SK-N-SH treated with all-trans-retinoic acid at 6 μM for 48 hours (cell line): ENCODE measurements at regions not wholly inside any gene's neighbourhood (a gene's known extent, or its start where the extent isn't known, plus 50 kb on each side); places are given as distances from the start of the nearest gene placed in this dataset.

ENCODE experiments used
- ATAC-seq: fragments of 200-7000 bp; cut with Tn5 transposase; 3 replicates; pipeline ENCODE4 v1.9.1; 2020; ENCODE audit warnings: mild to moderate bottlenecking, moderate library complexity
- ARNTL ChIP-seq: fragments of 450-650 bp; formaldehyde crosslinking; IDR thresholded peaks from 2 replicates; pipeline ENCODE4 v1.5.0; 2020; ENCODE audit warnings: low read depth, mild to moderate bottlenecking, moderate library complexity, borderline replicate concordance
- CSDC2 ChIP-seq: fragments of 250-450 bp; sonication (Bioruptor Pico); IDR thresholded peaks from 2 replicates; pipeline ENCODE4 v1.5.0; 2020; ENCODE audit warnings: mild to moderate bottlenecking, moderate library complexity
- ESRRG ChIP-seq: fragments of 250-450 bp; sonication (Bioruptor Pico); IDR thresholded peaks from 2 replicates; pipeline ENCODE4 v1.6.1; 2021; ENCODE audit warnings: mild to moderate bottlenecking
- GLIS3 ChIP-seq: fragments of 250-450 bp; sonication (Bioruptor Pico); IDR thresholded peaks from 2 replicates; pipeline ENCODE4 v1.5.0; 2020; ENCODE audit warnings: mild to moderate bottlenecking, moderate library complexity
- OSR1 ChIP-seq: fragments of 250-450 bp; sonication (Bioruptor Pico); IDR thresholded peaks from 2 replicates; pipeline ENCODE4 v1.8.0; 2022; ENCODE audit warnings: moderate library complexity, mild to moderate bottlenecking, inconsistent platforms
- PPARA ChIP-seq: fragments of 250-450 bp; sonication (Bioruptor Pico); IDR thresholded peaks from 2 replicates; pipeline ENCODE4 v1.5.0; 2020; ENCODE audit warnings: mild to moderate bottlenecking, borderline replicate concordance
- RARB ChIP-seq: fragments of 250-450 bp; sonication (Bioruptor Pico); IDR thresholded peaks from 2 replicates; pipeline ENCODE4 v1.8.0; 2021; ENCODE audit warnings: mild to moderate bottlenecking, moderate library complexity
- SNAI2 ChIP-seq: fragments of 250-450 bp; sonication (Bioruptor Pico); IDR thresholded peaks from 2 replicates; pipeline ENCODE4 v1.5.0; 2020; ENCODE audit warnings: mild to moderate bottlenecking, moderate library complexity
- TOX ChIP-seq: fragments of 250-450 bp; sonication (Bioruptor Pico); IDR thresholded peaks from 2 replicates; pipeline ENCODE4 v1.8.0; 2021; ENCODE audit warnings: mild to moderate bottlenecking, moderate library complexity, borderline replicate concordance
- ZC3H10 ChIP-seq: fragments of 250-450 bp; sonication (Bioruptor Pico); IDR thresholded peaks from 2 replicates; pipeline ENCODE4 v1.5.1; 2021; ENCODE audit warnings: mild to moderate bottlenecking, moderate library complexity
- ZFP3 ChIP-seq: fragments of 250-450 bp; sonication (Bioruptor Pico); IDR thresholded peaks from 2 replicates; pipeline ENCODE4 v1.5.0; 2020; ENCODE audit warnings: mild to moderate bottlenecking, moderate library complexity
- ZFP30 ChIP-seq: fragments of 450-650 bp; formaldehyde crosslinking; IDR thresholded peaks from 2 replicates; pipeline ENCODE4 v1.5.0; 2022; ENCODE audit warnings: mild to moderate bottlenecking, moderate library complexity
- ZNF565 ChIP-seq: fragments of 450-650 bp; formaldehyde crosslinking; conservative IDR thresholded peaks from 2 replicates; pipeline ENCODE4 v1.5.0; 2020; ENCODE audit warnings: low read depth, mild to moderate bottlenecking, moderate library complexity
- ZNF70 ChIP-seq: fragments of 450-650 bp; formaldehyde crosslinking; IDR thresholded peaks from 2 replicates; pipeline ENCODE4 v1.5.0; 2020; ENCODE audit warnings: mild to moderate bottlenecking, moderate library complexity
- ZNF8 ChIP-seq: fragments of 450-650 bp; formaldehyde crosslinking; IDR thresholded peaks from 2 replicates; pipeline ENCODE4 v1.5.0; 2020; ENCODE audit warnings: mild to moderate bottlenecking, moderate library complexity
- TF ChIP-seq, protein P1 (sequence below): fragments of 250-450 bp; sonication (Bioruptor Pico); IDR thresholded peaks from 2 replicates; pipeline ENCODE4 v1.5.1; 2021; ENCODE audit warnings: mild to moderate bottlenecking, moderate library complexity
- TF ChIP-seq, protein P2 (sequence below): fragments of 250-450 bp; sonication (Bioruptor Pico); IDR thresholded peaks from 2 replicates; pipeline ENCODE4 v1.8.0; 2020; ENCODE audit warnings: mild to moderate bottlenecking, moderate library complexity, borderline replicate concordance
- TF ChIP-seq, protein P3 (sequence below): fragments of 250-450 bp; sonication (Bioruptor Pico); IDR thresholded peaks from 2 replicates; pipeline ENCODE4 v1.5.0; 2020; ENCODE audit warnings: mild to moderate bottlenecking, moderate library complexity
- TF ChIP-seq, protein P4 (sequence below): fragments of 250-450 bp; sonication (Bioruptor Pico); IDR thresholded peaks from 2 replicates; pipeline ENCODE4 v1.8.0; 2021; ENCODE audit warnings: low read depth, mild to moderate bottlenecking, moderate library complexity, borderline replicate concordance

DNA sequence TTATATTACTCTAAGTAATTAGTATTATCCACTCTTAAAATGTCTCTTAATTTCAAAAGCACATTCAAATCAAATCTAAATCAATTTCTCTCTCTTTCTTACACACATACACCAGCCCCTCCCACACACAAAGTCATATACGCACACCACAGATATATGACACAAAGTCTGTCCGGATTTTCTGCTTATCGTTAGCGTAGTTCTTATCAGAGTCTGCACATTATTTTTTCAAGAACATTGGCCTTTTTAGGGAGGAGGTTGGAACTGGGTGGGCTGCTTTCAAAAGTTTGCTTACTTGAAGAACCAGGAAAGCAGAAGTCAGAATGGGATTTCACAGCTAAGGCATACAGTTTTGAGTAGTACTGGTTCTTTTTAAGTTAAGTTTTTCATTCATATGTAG, 387.6 kb upstream of the CHRM2 start:
- TF ChIP-seq OSR1 (CRISPR knock-in tag) (no peak), ZFP30 (CRISPR knock-in tag) (no peak), TOX (no peak), PPARA (CRISPR knock-in tag) (no peak), CSDC2 (CRISPR knock-in tag) (no peak), SNAI2 (no peak), ZC3H10 (CRISPR knock-in tag) (no peak), ESRRG (CRISPR knock-in tag) (no peak), ARNTL (CRISPR knock-in tag) (no peak), GLIS3 (CRISPR knock-in tag) (no peak), ZFP3 (no peak), ZNF565 (CRISPR knock-in tag) (no peak), ZNF8 (no peak)
- TF ChIP-seq, protein P1, sequence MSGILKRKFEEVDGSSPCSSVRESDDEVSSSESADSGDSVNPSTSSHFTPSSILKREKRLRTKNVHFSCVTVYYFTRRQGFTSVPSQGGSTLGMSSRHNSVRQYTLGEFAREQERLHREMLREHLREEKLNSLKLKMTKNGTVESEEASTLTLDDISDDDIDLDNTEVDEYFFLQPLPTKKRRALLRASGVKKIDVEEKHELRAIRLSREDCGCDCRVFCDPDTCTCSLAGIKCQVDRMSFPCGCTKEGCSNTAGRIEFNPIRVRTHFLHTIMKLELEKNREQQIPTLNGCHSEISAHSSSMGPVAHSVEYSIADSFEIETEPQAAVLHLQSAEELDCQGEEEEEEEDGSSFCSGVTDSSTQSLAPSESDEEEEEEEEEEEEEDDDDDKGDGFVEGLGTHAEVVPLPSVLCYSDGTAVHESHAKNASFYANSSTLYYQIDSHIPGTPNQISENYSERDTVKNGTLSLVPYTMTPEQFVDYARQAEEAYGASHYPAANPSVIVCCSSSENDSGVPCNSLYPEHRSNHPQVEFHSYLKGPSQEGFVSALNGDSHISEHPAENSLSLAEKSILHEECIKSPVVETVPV (CRISPR knock-in tag) = no peak
- TF ChIP-seq, protein P2, sequence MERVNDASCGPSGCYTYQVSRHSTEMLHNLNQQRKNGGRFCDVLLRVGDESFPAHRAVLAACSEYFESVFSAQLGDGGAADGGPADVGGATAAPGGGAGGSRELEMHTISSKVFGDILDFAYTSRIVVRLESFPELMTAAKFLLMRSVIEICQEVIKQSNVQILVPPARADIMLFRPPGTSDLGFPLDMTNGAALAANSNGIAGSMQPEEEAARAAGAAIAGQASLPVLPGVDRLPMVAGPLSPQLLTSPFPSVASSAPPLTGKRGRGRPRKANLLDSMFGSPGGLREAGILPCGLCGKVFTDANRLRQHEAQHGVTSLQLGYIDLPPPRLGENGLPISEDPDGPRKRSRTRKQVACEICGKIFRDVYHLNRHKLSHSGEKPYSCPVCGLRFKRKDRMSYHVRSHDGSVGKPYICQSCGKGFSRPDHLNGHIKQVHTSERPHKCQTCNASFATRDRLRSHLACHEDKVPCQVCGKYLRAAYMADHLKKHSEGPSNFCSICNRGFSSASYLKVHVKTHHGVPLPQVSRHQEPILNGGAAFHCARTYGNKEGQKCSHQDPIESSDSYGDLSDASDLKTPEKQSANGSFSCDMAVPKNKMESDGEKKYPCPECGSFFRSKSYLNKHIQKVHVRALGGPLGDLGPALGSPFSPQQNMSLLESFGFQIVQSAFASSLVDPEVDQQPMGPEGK (CRISPR knock-in tag) = no peak
- TF ChIP-seq, protein P3, sequence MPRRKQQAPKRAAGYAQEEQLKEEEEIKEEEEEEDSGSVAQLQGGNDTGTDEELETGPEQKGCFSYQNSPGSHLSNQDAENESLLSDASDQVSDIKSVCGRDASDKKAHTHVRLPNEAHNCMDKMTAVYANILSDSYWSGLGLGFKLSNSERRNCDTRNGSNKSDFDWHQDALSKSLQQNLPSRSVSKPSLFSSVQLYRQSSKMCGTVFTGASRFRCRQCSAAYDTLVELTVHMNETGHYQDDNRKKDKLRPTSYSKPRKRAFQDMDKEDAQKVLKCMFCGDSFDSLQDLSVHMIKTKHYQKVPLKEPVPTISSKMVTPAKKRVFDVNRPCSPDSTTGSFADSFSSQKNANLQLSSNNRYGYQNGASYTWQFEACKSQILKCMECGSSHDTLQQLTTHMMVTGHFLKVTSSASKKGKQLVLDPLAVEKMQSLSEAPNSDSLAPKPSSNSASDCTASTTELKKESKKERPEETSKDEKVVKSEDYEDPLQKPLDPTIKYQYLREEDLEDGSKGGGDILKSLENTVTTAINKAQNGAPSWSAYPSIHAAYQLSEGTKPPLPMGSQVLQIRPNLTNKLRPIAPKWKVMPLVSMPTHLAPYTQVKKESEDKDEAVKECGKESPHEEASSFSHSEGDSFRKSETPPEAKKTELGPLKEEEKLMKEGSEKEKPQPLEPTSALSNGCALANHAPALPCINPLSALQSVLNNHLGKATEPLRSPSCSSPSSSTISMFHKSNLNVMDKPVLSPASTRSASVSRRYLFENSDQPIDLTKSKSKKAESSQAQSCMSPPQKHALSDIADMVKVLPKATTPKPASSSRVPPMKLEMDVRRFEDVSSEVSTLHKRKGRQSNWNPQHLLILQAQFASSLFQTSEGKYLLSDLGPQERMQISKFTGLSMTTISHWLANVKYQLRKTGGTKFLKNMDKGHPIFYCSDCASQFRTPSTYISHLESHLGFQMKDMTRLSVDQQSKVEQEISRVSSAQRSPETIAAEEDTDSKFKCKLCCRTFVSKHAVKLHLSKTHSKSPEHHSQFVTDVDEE (CRISPR knock-in tag) = no peak

DNA sequence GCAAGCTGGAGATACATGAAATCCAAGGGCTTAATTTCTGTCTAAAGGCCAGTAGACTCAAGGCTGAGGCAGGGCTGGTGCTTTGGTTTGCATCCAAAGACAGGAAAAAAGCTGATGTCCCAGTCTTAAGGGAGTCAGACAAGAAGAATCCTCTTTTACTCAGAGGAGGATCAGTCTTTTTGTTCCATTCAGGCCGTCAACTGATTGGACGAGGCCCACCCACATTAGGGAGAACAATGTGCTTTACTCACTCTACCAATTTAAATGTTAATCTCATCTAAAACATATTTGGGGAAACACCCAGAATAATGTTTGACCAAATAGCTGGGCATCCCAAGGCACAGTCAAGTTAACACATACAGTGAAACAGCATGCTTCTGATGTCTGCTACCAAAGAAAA, 388.5 kb upstream of the CHRM2 start:
- TF ChIP-seq ZNF565 (CRISPR knock-in tag) (no peak), ARNTL (CRISPR knock-in tag) (no peak), ZNF70 (CRISPR knock-in tag) (no peak), CSDC2 (CRISPR knock-in tag) (no peak), ESRRG (CRISPR knock-in tag) (no peak)
- TF ChIP-seq, protein P4, sequence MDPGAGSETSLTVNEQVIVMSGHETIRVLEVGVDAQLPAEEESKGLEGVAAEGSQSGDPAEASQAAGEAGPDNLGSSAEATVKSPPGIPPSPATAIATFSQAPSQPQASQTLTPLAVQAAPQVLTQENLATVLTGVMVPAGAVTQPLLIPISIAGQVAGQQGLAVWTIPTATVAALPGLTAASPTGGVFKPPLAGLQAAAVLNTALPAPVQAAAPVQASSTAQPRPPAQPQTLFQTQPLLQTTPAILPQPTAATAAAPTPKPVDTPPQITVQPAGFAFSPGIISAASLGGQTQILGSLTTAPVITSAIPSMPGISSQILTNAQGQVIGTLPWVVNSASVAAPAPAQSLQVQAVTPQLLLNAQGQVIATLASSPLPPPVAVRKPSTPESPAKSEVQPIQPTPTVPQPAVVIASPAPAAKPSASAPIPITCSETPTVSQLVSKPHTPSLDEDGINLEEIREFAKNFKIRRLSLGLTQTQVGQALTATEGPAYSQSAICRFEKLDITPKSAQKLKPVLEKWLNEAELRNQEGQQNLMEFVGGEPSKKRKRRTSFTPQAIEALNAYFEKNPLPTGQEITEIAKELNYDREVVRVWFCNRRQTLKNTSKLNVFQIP (CRISPR knock-in tag) = no peak
- ATAC-seq = no peak

More for the DNA sequence above, 387.6 kb upstream of the CHRM2 start:
- no peak for ATAC-seq

DNA sequence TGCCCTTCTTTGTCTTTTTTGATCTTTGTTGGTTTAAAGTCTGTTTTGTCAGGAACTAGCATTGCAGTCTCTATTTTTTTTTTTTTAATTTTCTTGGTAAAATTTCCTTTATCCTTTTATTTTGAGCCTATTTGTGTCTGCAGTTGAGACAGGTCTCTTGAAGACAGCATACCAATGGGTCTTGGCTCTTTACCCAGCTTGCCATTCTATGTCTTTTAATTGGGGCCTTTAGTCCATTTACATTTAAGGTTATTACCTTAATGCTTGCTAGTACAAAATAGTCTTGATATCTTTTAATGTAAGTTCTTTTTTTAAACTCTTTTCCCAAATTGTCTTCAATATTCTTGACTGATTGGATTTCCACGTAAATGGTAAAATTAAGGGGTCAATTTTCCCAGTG, 398.3 kb upstream of the CHRM2 start:
- ATAC-seq = no peak
- TF ChIP-seq ZFP30 (CRISPR knock-in tag) = no peak
- no peak for TF ChIP-seq PPARA (CRISPR knock-in tag)
- TF ChIP-seq GLIS3 (CRISPR knock-in tag) = no peak
- TF ChIP-seq ARNTL (CRISPR knock-in tag) = no peak
- TF ChIP-seq CSDC2 (CRISPR knock-in tag) = no peak
- TF ChIP-seq OSR1 (CRISPR knock-in tag) = no peak
- TF ChIP-seq, protein P4 (CRISPR knock-in tag) = no peak
- no peak for TF ChIP-seq ESRRG (CRISPR knock-in tag)
- no peak for TF ChIP-seq RARB
- TF ChIP-seq, all 23 proteins: peak for 0
